Stomach (tissue), 8 donors: ENCODE measurements at regions not wholly inside any gene's neighbourhood (a gene's known extent, or its start where the extent isn't known, plus 50 kb on each side); places are given as distances from the start of the nearest gene placed in this dataset.

Experiments
- DNase-seq, 2 donors: peaks; one replicate each; pipeline versions ENCODE4 v3.0.0 to v3.0.0-alpha.2; 2013 to 2019
- H3K27ac ChIP-seq, 5 donors: fragments of 200-600 bp in 4 of 5; sonication (generic) in 4 of 5; one replicate each; pipeline ENCODE4 v1.5.1; 2013 to 2019; ENCODE audit warnings: mild to moderate bottlenecking in 1 of 5, moderate library complexity in 1 of 5
- H3K27me3 ChIP-seq, 3 donors: fragments of 200-600 bp; sonication (generic); one replicate each; pipeline ENCODE4 v1.5.1; 2017 to 2019; ENCODE audit warnings: mixed run types in 1 of 3
- H3K36me3 ChIP-seq, 4 donors: fragments of 200-600 bp; sonication (generic); 1 replicate in 3 of 4; 2 replicates in 1 of 4; pipeline ENCODE4 v1.5.1; 2016 to 2019
- H3K4me1 ChIP-seq, 4 donors: fragments of 200-600 bp; sonication (generic); one replicate each; pipeline ENCODE4 v1.5.1; 2016 to 2019
- H3K4me3 ChIP-seq, 4 donors: fragments of 200-600 bp; sonication (generic) in 3 of 4; one replicate each; pipeline ENCODE4 v1.5.1; 2016 to 2019; ENCODE audit warnings: mild to moderate bottlenecking in 1 of 4
- H3K9me3 ChIP-seq, 4 donors: fragments of 200-600 bp; sonication (generic); one replicate each; pipeline ENCODE4 v1.5.1; 2016 to 2019
- EP300 ChIP-seq: sonication (generic); formaldehyde crosslinking; IDR thresholded peaks from one replicate; pipeline ENCODE4 v1.6.1; 2017; ENCODE audit warnings: antibody characterized with exemption
- POLR2A ChIP-seq, 4 donors: fragments of 450-650 bp; IDR thresholded peaks; one replicate each; pipeline ENCODE4 v1.6.1; 2016; ENCODE audit warnings: antibody characterized with exemption in 4 of 4, control low read depth in 2 of 4, mild to moderate bottlenecking in 1 of 4, moderate library complexity in 1 of 4
- POLR2AphosphoS5 ChIP-seq, 3 donors: sonication (generic); formaldehyde crosslinking; IDR thresholded peaks; one replicate each; pipeline ENCODE4 v1.6.1; 2016; ENCODE audit warnings: antibody characterized with exemption in 3 of 3
- WGBS, 5 donors: extraction: QIAGEN DNeasy Blood & Tissue Kit in 3 of 5; methylation state at CpG; one replicate each; pipeline versions ENCODE4 v1.1.5 to v1.1.7; 2013 to 2018; 5-methylcytosine and 5-hydroxymethylcytosine counted together
- intact Hi-C: fragments of 100-400 bp; cut with DNase I; formaldehyde crosslinking; loops from one replicate; pipeline ENCODE4 v1.15.1; 2023; ENCODE audit warnings: low total_unique reads
- TF ChIP-seq, protein P1 (sequence below), 7 experiments: fragments of 450-650 bp in 4 of 7; fragments of 200-600 bp in 3 of 7; sonication (generic) in 3 of 7; IDR thresholded peaks; one replicate each; pipeline ENCODE4 v1.5.1; 2016 to 2019; ENCODE audit warnings: antibody characterized with exemption in 7 of 7, control low read depth in 2 of 7, mild to moderate bottlenecking in 1 of 7
- donor health status: healthy with polysubstance abuse.
- donor health status: Bipolar disorder and iron deficiency.
- donor health status: healthy.

DNA sequence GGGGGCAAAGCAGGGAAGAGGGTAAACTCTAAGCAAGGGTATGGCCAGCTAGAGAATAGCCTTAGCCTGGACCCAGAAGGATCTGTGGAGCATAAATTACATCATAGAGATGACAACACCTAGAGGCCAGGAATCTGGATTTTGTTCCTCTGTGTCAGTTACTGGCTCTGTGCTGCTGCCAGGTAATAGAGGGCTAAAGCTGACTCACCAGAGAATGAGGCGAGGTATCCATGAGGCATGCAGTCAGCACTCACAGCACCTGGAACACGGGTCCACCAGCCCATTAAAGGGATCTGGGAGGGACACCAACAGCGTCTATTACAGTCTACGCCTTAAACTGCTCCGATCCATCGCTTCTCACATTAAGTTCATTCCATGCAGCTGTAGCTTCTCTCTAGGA, 74.9 kb upstream of the CMKLR1 start:
- WGBS, 5 donors, result 71 to 83% (median 81%) methylated on average over 6 of the region's 6 CpGs
- Histone ChIP-seq H3K4me3 (no peak overlapping the region), H3K36me3 (no peaks in the 10 kb centered on the region), H3K4me1 (peaks cover 0 to 5% (median 0%) of the 10 kb centered on the region in 4 donors), H3K27ac (no peak overlapping the region), H3K9me3 (peaks cover 0 to 5% (median 0%) of the 10 kb centered on the region in 4 donors), H3K27me3 (peaks cover 0 to 8% (median 0%) of the 10 kb centered on the region in 3 donors)
- intact Hi-C loops, result no loop called here
- DNase-seq, result no peak
- TF ChIP-seq EP300 (no peak), POLR2A (IDR thresholded peaks at IDR 0.05) (no peak)
- TF ChIP-seq, protein P1, sequence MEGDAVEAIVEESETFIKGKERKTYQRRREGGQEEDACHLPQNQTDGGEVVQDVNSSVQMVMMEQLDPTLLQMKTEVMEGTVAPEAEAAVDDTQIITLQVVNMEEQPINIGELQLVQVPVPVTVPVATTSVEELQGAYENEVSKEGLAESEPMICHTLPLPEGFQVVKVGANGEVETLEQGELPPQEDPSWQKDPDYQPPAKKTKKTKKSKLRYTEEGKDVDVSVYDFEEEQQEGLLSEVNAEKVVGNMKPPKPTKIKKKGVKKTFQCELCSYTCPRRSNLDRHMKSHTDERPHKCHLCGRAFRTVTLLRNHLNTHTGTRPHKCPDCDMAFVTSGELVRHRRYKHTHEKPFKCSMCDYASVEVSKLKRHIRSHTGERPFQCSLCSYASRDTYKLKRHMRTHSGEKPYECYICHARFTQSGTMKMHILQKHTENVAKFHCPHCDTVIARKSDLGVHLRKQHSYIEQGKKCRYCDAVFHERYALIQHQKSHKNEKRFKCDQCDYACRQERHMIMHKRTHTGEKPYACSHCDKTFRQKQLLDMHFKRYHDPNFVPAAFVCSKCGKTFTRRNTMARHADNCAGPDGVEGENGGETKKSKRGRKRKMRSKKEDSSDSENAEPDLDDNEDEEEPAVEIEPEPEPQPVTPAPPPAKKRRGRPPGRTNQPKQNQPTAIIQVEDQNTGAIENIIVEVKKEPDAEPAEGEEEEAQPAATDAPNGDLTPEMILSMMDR (IDR thresholded peaks at IDR 0.05), result no peak

DNA sequence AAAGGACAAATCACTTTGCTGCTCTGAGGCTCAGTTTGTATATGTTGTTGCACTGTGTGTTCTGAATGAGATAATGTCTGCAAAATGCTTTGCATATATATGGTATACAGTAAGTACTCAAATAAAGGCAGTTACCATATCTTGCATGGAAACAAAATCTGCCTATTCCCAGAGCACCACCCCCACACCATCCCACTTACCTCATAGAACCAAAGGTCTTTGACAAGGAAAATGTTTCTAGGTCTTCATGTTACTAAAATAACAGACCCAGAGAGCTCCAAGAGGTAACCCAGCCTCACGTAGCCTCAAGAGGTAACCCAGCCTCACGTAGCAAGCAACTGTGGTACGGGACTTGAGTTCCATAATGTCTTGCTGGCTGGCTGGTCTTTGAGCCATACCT, 71.6 kb upstream of the CMKLR1 start:
- H3K9me3 ChIP-seq, result peaks cover 0 to 11% (median 7%) of the 10 kb centered on the region in 4 donors
- no peak overlapping the region for H3K27ac ChIP-seq
- H3K27me3 ChIP-seq, result peaks cover 0 to 8% (median 0%) of the 10 kb centered on the region in 3 donors
- WGBS, 5 donors, result 75 to 87% (median 76%) methylated on average over 3 of the region's 3 CpGs
- TF ChIP-seq, protein P1 (IDR thresholded peaks at IDR 0.05), result no peak
- no peak for TF ChIP-seq POLR2A (IDR thresholded peaks at IDR 0.05)
- TF ChIP-seq EP300, result no peak
- no peak for TF ChIP-seq POLR2AphosphoS5 (IDR thresholded peaks at IDR 0.05)
- intact Hi-C loops, result no loop called here
- no peaks in the 10 kb centered on the region for H3K4me1 ChIP-seq
- H3K4me3 ChIP-seq, result no peak overlapping the region
- no peak for DNase-seq
- H3K36me3 ChIP-seq, result no peaks in the 10 kb centered on the region

DNA sequence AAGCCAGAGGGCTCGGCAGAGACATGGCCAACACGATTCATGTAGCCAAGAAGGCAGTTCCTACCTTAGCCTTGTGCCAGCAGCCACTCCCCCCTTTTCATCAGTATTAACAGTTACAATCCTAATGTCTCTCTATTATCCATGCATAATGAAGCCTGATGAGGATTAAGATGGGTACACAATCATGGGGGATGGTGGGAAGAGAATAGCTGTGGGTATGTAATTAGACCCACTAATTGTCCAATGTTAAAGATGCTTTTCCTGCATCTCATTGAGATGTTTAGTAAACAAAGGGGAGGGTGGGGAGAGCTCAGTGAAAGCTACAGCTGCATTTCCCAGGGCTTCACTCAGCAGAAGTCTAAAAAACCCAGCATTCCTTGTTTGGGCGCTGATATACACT, 70.4 kb upstream of the CMKLR1 start:
- H3K4me1 ChIP-seq, result no peaks in the 10 kb centered on the region
- 55 to 72% (median 69%) methylated on average over 3 of the region's 3 CpGs for WGBS, 5 donors
- no peak overlapping the region for H3K27ac ChIP-seq
- no peaks in the 10 kb centered on the region for H3K36me3 ChIP-seq
- DNase-seq, result no peak
- H3K27me3 ChIP-seq, result peaks cover 0 to 8% (median 0%) of the 10 kb centered on the region in 3 donors
- H3K4me3 ChIP-seq, result no peak overlapping the region
- H3K9me3 ChIP-seq, result peaks cover 0 to 16% (median 8%) of the 10 kb centered on the region in 4 donors
- TF ChIP-seq POLR2A (IDR thresholded peaks at IDR 0.05) (no peak), EP300 (no peak), POLR2AphosphoS5 (IDR thresholded peaks at IDR 0.05) (no peak)
- TF ChIP-seq, protein P1 (IDR thresholded peaks at IDR 0.05), result no peak
- intact Hi-C loops, result no loop called here

DNA sequence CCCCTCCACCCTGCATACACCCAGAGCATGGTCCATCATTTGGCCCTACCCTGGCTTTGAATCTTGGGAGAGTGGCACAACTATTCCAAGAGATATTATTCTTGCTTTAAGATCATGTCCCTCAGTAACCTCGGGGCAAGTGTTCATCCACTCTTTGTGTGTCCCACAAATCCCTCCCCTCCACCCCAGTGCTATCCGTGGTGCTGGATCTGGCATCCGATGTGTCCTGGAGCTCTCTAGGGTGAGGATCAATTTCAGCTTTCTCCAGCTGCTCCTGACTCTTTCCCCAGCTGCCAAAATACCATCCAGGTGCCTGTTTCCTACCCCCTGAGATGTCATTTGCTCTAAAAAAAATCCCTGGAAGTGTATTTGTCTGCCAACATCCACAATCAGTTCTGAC, 64.8 kb upstream of the CMKLR1 start:
- H3K27ac ChIP-seq, result no peak overlapping the region
- TF ChIP-seq EP300 (no peak), POLR2AphosphoS5 (IDR thresholded peaks at IDR 0.05) (no peak), POLR2A (IDR thresholded peaks at IDR 0.05) (no peak)
- TF ChIP-seq, protein P1 (IDR thresholded peaks at IDR 0.05), result no peak
- intact Hi-C loops, result no loop called here
- DNase-seq, result no peak
- peaks cover 0 to 16% (median 8%) of the 10 kb centered on the region in 4 donors for H3K9me3 ChIP-seq
- H3K4me3 ChIP-seq, result no peak overlapping the region
- peaks cover 0 to 15% (median 7%) of the 10 kb centered on the region in 4 donors for H3K4me1 ChIP-seq
- 27 to 32% (median 30%) methylated on average over 3 of the region's 3 CpGs for WGBS, 5 donors
- no peaks in the 10 kb centered on the region for H3K27me3 ChIP-seq
- no peaks in the 10 kb centered on the region for H3K36me3 ChIP-seq
